CD4-positive, alpha-beta T cell treated with Interleukin-21 for 1 hour (primary cell): ENCODE measurements at regions not wholly inside any gene's neighbourhood (a gene's known extent, or its start where the extent isn't known, plus 50 kb on each side); places are given as distances from the start of the nearest gene placed in this dataset.
"Not testable (repeated sequence)": the region's sequence is repeated elsewhere in the genome, so short reads cannot be mapped to it uniquely, and the experiment has no call there.

Experiments
- DNase-seq: peaks from one replicate; pipeline ENCODE4 v3.0.0-alpha.2; 2020

DNA sequence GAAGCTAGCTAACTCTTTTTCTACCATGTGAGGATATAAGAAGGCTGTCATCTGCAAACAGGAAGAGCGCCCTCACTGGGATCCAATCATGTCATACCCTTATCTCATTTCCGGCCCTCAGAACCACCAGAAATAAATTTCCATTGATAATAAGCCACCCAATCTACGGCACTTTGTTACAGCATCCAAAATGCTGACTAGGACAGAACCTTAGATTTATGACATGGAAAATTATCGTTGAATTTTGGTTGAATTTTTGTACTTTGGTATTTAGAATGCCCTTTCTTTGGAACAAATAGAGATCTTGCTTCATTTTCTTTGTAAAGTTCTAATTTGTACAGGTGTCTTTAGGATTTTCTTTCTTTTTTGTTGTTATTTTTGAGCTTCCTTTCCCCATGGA lies 53.3 kb upstream of the CYLC2 start:
- no peak for DNase-seq

DNA sequence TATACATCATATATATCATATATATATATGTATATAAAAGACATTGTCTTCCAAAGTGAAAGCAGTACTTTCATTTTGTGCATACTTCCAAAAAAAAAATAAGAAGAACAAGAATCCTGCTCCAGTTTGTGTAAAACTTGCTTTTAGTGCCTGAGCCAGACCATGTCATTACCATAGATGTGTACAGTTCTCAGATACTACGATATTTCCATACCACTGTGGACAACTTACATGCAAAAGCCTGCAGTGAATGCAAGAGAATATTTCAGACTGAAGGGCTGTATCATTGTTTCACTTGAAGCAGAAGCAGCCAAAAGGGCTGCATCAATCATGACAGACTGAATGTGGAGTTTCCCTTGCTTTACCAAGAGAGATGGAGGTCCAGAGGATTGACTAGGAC lies 72.6 kb upstream of the CYLC2 start:
- DNase-seq: no peak

DNA sequence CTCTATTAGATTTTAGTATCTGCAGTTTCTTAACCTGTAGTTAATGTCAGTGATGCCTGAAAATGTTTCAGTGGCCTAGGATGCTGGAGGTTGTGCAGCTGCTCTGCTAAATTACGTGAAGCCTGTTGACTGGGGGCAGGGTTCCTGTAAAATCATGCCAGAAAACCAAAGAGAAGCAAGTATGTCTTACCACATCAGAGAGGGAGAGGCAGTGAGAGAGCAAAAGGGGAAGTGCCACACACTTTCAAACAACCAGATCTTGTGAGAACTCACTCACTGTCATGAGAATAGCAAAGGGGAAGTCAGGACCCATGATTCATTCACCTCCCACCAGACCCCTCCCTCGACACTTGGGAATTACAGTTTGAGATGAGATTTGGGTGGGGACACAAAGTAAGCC lies 83.9 kb upstream of the CYLC2 start:
- no peak for DNase-seq

DNA sequence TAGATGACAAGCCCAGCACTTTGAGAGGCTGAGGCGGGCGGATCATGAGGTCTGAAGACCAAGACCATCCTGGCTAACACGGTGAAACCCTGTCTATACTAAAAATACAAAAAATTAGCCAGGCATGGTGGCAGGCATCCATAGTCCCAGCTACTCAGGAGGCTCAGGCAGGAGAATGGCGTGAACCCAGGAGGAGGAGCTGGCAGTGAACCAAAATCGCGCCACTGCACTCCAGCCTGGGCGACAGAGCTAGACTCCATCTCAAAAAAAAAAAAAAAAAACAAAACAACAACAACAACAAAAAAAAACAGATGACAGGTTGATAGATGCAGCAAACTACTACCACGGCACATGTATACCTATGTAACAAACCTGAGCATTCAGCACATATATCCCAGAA lies 89.3 kb upstream of the CYLC2 start:
- DNase-seq: not testable (repeated sequence)

DNA sequence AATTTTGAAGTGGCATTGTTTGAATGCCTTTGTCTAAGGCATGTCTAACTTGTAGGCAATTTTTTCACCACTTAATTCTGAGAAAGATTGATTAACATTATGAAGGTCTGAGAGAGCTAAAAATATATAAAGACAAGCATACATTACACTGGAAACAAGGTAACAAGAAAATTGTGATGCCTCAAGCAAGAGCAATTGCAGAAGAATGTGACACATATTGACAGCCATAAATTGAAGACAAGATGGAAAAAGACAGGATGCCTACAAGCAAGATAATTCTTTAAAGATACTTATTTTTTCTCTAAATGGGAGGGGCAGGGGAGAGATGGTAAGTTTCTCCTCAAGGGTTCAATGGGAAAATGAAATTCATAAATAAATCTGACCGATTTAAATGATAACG lies 103.1 kb upstream of the CYLC2 start:
- no peak for DNase-seq

DNA sequence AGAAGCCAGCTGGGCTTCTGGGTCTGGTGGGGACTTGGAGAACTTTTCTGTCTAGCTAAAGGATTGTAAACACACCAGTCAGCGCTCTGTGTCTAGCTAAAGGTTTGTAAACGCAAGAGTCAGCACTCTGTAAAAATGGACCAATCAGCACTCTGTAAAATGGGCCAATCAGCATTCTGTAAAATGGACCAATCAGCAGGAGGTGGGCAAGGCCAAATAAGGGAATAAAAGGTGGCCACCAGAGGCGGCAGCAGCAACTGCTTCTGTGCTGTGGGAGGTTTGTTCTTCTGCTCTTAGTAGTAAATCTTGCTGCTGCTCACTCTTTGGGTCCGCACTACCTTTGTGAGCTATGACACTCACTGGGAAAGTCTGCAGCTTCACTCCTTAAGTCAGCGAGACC lies 106.4 kb upstream of the CYLC2 start:
- DNase-seq: not testable (repeated sequence)

DNA sequence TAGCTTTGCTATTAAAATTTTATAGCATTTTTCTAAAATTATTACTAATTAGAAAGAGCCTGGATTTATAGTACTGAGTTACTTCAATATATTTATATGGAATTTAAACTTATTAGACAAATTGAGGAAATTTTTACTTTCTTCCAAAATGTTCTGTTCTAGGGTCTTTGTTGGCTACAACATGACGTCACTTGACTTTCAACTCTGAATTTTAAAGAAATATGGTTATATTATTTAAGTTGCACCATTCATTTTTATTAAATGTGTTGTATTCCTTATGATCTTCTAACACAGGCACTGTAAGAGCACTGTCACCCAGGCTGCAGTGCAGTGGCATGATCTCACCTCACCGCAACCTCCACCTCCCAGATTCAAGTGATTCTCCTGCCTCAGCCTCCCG lies 119.4 kb upstream of the CYLC2 start:
- DNase-seq: no peak

DNA sequence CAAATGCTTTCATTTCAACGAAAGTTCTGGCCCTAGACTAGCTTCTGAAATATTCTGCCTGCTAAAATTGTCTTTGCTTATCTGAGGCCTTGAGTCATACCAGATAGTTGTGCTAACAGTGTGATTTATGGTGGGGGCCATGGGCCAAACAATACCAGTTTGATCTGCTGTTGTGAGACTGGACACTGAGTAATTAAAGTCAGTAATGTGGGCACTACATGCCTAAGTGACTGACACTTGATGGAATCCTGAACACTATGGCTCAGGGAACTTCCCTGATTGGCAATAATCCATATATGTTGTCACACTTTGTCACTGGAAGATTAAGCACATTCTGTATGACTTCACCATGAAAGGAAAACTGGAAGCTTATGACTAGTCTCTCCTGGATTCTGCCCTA lies 127.6 kb upstream of the CYLC2 start:
- no peak for DNase-seq

DNA sequence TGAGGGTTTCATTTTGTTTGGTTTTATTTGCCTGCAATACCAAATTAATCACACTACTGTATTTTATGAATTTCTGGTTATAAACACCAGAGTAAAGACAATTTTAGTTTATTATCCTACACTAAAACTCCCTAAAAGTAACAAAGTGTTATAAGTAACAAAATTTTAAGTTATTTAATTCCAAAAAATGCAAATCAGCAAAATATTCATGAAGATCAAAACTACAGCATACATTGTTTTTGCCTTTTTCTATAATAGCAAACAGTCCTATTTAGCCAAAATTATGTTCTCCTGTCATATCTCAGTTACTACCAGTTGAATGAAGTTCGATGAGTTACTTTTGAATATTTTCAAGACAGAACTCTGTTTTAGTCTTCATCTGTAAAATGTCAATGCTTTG lies 132.7 kb upstream of the CYLC2 start:
- no peak for DNase-seq

DNA sequence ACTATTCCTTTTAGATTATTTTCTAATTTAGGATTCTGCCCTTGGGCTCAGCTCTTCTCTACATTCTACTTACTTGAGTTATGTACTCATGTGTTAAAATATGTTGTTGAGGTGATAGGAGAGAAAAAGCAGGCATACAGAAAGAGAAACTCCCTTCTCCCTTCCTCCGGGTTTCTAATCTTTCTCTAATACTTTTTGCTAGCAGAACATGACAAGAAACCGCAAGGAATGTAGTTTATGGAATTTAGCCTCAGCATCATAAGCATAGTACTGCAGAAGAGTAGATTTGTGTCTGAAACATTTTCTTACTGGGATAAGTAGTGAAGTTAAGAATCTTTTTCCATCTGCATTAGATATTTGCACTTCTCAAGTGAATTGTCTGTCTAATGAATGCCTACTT lies 139.5 kb upstream of the CYLC2 start:
- no peak for DNase-seq

DNA sequence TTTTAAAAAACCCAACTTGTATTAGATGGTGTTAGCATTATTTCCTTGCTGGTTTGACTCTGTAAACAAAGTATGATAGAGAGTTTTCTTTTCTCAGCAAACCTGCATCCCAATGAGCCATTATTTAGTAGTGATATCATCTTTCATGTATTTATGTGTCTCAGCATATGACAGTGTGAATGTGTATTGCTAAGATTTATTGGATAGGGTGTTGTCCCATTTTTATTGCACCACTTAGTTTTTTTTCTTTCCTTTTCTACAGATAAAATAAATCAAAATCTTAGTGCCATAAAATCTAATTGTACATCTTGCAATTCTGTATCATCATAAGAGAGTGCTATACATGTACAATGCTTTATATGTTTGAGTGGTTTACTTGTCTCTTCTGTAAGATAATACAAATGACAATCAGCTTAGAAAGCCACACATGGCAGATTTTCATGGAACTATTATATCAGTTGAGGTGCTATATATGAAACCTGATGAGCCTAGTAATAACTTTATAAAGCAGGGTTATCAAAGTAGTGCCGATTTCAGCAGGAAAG lies 149.2 kb upstream of the CYLC2 start:
- no peak for DNase-seq

DNA sequence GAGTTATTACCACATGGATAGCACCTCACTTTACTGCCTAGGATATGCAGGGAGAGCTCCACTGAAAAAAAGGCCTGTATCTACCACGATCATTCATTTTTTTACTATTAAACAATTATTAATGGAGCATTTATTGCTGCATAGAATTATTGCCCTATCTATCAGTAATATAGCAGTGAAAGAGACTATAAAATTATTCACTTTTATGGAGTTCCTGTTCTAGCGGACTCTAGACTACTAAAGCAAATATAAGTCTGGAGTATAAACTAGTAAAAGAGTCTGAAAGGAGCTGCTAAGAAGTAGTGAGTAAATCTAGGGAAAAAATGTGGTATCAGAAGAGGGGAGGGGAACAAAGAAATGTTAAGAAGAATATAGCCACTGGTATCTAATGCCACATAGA lies 150.4 kb upstream of the CYLC2 start:
- no peak for DNase-seq

DNA sequence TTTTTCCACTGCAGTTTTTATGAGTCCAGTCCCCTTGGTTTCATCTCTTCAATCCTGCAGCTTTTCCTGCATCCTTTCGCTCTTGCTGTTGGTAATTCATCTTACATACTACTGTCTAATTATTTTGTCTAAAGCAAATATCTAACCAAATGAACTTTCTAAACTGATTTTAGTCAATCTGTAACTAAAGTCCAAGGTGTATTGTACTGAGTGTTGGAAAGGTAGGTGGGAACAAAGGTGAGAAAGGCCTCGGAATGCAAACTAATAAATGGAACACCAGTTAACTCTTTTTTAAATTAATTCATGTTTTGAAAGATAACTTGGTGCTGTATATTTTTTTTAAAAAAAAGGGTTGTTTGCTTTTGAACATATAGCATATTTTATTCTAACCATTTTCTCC lies 152.7 kb upstream of the CYLC2 start:
- no peak for DNase-seq

DNA sequence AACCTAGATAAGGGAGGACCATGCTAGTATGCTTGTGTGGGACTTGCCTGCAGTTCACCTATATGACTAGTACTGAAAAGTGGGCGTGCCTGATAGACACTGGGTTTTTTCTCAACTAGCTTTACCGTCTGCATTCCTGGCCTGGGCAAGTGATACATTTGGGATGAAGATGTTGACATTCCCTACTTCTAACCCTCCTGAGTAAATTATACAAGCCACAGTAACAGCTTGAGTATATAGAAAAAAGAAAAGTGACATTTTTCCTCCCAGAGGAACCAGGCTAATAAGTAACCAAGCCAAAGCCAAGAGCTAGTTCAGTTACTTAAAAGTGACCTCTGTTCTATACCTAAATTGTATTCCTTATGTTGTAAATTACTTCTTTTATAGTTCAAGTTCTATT lies 153.8 kb upstream of the CYLC2 start:
- no peak for DNase-seq

DNA sequence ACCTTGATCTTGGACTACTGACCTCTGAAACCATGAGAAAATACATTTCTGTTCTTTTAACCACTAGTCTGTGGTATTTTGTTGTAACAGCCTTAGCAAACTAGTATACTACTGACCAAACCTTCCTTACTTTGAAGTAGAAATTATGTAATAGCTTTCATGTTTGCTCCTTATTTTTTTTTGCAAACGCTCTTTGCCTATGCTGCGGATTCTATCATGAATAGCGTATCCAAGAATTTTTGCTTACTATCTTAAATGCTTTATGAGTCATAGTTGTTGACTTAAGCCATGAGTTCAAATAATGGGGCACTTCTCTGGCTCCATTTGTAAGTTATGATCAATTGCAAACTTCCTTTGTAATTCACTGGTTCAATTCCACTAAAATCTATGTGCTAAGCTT lies 154.8 kb upstream of the CYLC2 start:
- no peak for DNase-seq

DNA sequence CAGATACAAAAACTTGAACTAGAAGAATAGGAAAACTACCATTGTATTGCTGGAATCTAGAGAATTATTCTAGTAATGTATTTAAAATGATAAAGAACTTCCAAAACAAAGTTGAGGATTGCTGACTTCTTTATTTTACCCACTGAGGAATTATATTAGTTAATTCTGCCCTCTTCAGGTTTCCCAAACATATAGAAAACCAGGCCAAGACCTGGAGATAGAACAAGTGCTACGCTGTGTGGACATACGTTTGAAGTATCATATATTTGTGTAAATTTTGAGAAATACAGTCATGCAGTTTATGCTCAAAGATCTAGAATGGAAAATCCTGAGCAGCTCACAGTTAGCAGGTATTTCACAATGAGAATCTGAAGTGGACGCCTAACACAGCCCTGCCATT lies 162.3 kb upstream of the CYLC2 start:
- no peak for DNase-seq

DNA sequence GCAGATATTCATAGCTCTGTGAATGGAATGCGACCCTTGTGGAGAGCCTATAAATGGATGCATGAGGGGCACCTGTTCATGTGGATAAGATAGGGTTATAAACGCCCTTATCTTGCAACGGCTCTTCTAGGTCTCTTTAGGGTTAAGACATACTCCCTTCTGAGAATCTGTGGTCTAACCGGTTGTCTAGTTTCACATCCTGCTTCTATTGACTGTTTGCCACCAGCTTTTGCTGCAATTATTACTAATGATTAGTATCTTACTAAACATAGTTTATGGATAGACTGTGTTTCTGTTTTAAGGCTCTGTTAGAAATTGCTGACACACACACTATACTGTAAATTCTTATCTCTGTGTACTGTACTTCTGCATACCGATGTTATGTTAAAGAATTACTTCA lies 198.9 kb upstream of the CYLC2 start:
- no peak for DNase-seq

DNA sequence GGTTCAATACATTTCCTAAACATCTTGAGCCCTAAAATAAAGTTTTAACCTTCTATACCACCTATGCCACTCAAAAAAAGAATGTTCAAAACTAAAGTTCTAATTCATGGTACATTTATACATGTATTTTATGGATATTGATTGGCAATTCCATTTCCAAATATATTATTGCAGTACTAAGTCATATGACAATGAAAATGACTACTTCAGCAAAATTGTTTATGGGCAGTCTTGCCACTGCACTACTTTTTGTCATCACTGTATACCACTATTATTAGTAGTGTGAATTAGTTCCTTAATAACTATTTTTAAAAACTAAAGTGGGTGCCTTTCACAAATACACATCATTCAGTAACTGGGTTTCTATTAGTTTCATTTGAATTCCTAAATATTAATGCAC lies 199.6 kb upstream of the CYLC2 start:
- DNase-seq: no peak

DNA sequence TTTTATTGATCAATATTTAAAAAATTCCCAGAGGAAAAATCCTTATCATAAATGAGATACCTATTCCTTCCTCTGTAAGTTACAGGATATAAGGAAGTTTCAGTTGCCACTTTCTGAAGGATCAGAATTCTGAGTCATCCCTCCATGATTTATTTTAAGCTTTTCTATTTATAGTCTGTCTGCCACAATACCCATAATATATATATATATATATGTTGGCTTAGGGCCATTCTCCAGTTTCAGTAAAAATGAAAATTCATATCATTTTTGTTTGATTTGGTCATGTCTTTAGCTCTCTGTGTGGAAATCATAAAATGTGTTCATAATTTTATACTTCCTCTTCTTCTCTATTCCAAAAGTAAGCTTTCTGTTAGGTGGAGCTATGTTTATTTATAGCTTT lies 215.8 kb upstream of the CYLC2 start:
- DNase-seq: no peak

DNA sequence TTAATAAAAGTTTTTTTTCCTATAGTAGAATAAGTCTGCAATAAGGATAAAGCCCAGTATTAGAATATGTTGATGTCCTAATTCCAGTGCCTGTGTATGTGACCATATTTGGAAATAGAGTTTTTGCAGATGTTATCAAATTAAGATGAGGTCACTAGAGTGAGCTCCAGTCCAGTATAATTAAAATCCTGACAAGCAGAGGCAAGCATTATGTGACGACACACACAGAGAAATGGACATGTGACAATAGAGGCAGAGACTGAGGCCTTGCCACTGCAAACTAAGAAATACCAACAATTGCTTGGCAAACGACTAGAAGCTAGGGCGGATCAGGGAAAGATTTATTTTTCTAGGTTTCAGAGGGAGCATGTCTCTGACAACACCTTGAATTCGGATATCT lies 216.4 kb upstream of the CYLC2 start:
- DNase-seq: no peak

DNA sequence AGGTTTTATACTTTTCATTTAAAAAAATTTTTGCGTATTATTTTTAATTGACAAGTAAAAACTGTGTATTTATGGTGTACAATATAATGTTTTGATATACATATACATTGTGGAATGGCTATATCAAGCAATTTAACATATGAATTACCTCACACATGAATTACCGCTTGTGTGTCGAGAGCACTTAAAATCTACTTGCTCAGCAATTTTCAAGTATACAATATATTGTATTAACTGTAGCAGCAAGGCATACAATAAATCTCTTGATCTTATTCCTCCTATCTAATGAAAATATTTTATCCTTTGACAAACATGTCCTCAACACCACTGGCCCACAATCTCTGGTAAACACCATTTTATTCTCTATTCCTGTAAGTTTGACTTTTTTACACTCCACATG lies 224.4 kb upstream of the CYLC2 start:
- no peak for DNase-seq

DNA sequence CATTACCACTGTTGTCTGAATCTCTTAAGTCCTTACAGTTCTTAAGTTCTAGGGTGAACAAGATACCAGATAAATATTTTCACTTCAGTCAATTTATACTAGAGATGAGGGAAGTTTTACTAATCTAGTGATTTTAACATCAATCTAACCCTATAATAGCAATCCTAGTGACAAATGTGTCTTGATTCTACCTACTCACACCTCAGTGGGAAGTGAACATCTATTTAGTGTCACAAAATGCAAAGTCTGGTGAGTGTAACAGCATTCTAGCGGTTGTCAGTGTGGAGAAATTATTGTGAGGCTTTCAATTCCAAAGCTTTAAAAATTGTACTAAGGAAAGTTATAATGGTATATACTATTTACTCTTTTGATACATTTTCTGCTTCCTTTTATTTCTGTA lies 225.8 kb upstream of the CYLC2 start:
- DNase-seq: no peak

DNA sequence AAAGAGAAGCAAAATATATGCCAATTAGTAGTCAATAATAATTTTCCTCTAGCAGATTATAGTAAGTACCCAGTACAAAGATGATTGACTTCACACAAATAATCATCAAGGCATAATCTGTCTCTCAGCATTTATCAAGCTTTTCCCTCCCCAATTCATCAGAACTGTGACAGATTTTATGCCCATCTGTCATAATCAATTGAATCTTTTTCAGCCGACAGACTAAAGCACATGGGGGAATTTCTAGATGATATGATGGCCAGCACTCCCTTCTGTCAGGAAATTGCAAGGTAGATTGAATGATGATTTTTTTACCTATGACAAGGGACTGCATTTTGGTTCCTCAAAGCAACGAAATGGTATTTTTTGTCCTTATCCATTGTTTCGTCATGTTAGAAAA lies 227.1 kb upstream of the CYLC2 start:
- DNase-seq: no peak

DNA sequence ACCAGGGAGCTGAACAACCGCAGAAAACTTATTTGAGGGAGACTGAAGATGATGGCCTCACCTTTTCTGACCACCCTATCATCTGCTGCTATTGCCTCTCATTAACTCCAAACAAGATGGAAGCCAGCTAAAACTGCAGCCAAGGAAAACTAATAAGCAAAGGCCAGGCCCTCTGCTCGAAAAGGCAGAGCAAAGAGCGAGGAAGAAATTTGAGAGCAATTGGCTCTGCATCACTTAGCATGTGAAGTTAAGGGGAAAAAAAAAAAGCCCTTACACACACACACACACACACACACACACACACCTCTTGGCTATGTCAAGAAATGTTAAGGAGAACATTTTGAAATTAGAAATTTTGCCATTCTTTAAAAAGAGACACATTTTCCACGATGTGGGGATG lies 228.1 kb upstream of the CYLC2 start:
- DNase-seq: no peak

DNA sequence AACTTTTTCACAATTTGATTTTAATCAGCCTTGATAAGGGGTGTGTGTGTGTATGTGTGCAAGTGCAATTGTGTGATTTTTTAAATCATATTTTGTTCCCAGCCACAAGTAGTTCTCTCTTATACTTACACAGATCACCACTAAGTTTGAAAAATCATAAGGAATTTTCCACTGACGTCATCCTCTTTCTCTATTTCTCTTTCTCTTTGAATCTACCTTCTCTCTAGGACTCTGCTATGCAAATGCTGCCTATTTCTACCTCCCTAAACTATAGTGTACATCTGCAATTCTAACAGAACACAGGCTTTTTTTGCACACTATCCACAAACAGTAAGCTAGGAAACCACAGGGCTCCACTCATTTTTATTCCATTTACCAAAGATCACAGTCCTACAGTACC lies 254.6 kb upstream of the CYLC2 start:
- no peak for DNase-seq

DNA sequence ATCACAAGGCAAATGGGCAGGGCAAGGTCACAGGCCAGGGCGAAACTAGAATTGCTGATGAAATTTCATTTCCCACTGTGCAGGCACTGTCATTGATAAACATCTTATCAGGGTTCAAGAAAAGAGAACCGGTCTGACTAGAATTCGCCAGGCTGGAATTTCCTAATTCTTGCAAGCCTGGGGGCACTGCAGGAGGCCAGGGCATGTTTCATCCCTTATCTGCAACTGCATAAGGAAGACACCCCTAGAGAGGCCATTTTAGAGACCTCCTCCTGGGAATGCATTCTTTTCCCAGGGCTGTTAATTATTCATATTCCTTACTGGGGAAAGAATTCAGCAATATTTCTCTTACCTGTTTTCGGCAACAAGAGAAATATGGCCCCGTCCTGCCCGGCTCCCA lies 266.2 kb upstream of the CYLC2 start:
- no peak for DNase-seq
